ENCODE measurements at regions not wholly inside any gene's neighbourhood (a gene's known extent, or its start where the extent isn't known, plus 50 kb on each side); places are given as distances from the start of the nearest gene placed in this dataset.

- TF ChIP-seq POLR2A (IDR thresholded peaks at IDR 0.05) (no peak), CTCF (IDR thresholded peaks at IDR 0.05) (no peak)
These were observed 95.1 kb upstream of the CCBE1 start for GRCh38 chr18:59792353-59792752.
